ENCODE measurements at regions not wholly inside any gene's neighbourhood (a gene's known extent, or its start where the extent isn't known, plus 50 kb on each side); places are given as distances from the start of the nearest gene placed in this dataset.

- TF ChIP-seq POLR2AphosphoS5 (IDR thresholded peaks at IDR 0.05; ENCODE audit: low read depth, low read length), result no peak
- no peak for TF ChIP-seq SIN3A (IDR thresholded peaks at IDR 0.05; ENCODE audit: borderline replicate concordance, insufficient read depth, low read length)
Observed at GRCh38 chr15:26392956-26393355, 379.9 kb downstream of the GABRB3 start.
